ENCODE measurements at regions not wholly inside any gene's neighbourhood (a gene's known extent, or its start where the extent isn't known, plus 50 kb on each side); places are given as distances from the start of the nearest gene placed in this dataset.

DNA sequence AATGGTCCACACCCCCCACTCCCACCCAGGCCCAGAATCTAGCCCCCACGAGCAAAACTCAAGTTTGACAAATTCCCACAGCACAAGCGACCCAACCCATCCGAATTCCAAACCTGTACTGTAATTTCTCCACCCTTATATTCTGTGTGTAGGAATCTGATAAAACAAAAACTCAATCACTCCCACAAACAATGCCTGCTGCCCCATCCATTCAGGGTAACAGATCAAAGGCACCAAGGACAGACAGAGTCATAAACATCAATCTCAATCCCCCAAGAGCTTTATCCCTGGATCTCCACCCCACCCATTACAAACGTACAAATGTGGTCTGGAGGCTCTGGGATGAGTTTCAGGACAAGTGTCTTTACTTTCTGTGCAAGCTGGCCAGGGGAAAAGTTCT is 157.8 kb downstream of the AXIN2 start:
- intact Hi-C loops (cut with micrococcal nuclease) (no loop called here), in situ Hi-C loops (cut with MboI) (no loop called here)
- peaks cover 2% of the 10 kb centered on the region for H3K9me1 ChIP-seq (ENCODE audit: control insufficient read depth, insufficient read depth, low read length)
- ChIA-PET CTCF (ENCODE audit: low intra/inter-chr PET ratio) (no interaction called here), POLR2A (interaction anchor here (0.6 kb wide), 1 partner anchor 38 kb away, joined by 3 read pairs; no protein-coding TSS in a partner anchor)
- BruUV-seq (replicated peaks), result no TSS peak
- no peaks in the 10 kb centered on the region for H4K20me1 ChIP-seq (replicated peaks; ENCODE audit: control insufficient read depth, insufficient read depth, low read length)
- H3K9me3 ChIP-seq (replicated peaks; ENCODE audit: control insufficient read depth, insufficient read depth, low read depth, low read length), result no peaks in the 10 kb centered on the region
- no peak overlapping the region for H3K9ac ChIP-seq (ENCODE audit: insufficient read depth in 1 of 2, low read depth in 2 of 2, low read length in 2 of 2)
- DNase-seq (ENCODE audit: extremely low read depth in 1 of 4, low spot score in 3 of 4) (no peak), ATAC-seq (no peak), FAIRE-seq (no peak)
- H3K27me3 ChIP-seq (ENCODE audit: control insufficient read depth in 2 of 2, insufficient read depth in 2 of 2, low read length in 2 of 2), result peaks cover 0 to 6% of the 10 kb centered on the region in 2 experiments; a peak in 2 of 5 replicates
- no peak overlapping the region for H2AFZ ChIP-seq (ENCODE audit: low read depth, low read length)
- no peak overlapping the region for H3K27ac ChIP-seq (ENCODE audit: extremely low read depth, low read depth, low read length)
- H3K4me2 ChIP-seq (ENCODE audit: insufficient read depth, low read length), result no peak overlapping the region
- H3K36me3 ChIP-seq (ENCODE audit: control insufficient read depth, insufficient read depth, low read length), result no peaks in the 10 kb centered on the region
- TF ChIP-seq, protein P1, sequence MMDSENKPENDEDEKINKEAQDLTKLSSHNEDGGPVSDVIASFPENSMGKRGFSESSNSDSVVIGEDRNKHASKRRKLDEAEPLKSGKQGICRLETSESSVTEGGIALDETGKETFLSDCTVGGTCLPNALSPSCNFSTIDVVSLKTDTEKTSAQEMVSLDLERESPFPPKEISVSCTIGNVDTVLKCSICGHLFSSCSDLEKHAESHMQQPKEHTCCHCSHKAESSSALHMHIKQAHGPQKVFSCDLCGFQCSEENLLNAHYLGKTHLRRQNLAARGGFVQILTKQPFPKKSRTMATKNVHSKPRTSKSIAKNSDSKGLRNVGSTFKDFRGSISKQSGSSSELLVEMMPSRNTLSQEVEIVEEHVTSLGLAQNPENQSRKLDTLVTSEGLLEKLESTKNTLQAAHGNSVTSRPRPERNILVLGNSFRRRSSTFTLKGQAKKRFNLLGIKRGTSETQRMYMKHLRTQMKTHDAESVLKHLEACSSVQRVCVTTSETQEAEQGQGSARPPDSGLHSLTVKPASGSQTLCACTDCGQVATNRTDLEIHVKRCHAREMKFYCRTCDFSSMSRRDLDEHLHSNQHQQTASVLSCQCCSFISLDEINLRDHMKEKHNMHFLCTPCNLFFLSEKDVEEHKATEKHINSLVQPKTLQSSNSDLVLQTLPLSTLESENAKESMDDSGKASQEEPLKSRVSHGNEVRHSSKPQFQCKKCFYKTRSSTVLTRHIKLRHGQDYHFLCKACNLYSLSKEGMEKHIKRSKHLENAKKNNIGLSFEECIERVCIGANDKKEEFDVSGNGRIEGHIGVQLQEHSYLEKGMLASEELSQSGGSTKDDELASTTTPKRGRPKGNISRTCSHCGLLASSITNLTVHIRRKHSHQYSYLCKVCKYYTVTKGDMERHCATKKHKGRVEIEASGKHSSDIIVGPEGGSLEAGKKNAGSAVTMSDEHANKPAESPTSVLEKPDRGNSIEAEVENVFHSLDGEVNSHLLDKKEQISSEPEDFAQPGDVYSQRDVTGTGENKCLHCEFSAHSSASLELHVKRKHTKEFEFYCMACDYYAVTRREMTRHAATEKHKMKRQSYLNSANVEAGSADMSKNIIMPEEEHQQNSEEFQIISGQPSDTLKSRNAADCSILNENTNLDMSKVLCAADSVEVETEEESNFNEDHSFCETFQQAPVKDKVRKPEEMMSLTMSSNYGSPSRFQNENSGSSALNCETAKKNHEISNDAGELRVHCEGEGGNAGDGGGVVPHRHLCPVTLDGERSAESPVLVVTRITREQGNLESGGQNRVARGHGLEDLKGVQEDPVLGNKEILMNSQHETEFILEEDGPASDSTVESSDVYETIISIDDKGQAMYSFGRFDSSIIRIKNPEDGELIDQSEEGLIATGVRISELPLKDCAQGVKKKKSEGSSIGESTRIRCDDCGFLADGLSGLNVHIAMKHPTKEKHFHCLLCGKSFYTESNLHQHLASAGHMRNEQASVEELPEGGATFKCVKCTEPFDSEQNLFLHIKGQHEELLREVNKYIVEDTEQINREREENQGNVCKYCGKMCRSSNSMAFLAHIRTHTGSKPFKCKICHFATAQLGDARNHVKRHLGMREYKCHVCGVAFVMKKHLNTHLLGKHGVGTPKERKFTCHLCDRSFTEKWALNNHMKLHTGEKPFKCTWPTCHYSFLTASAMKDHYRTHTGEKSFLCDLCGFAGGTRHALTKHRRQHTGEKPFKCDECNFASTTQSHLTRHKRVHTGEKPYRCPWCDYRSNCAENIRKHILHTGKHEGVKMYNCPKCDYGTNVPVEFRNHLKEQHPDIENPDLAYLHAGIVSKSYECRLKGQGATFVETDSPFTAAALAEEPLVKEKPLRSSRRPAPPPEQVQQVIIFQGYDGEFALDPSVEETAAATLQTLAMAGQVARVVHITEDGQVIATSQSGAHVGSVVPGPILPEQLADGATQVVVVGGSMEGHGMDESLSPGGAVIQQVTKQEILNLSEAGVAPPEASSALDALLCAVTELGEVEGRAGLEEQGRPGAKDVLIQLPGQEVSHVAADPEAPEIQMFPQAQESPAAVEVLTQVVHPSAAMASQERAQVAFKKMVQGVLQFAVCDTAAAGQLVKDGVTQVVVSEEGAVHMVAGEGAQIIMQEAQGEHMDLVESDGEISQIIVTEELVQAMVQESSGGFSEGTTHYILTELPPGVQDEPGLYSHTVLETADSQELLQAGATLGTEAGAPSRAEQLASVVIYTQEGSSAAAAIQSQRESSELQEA (IDR thresholded peaks at IDR 0.05; ENCODE audit: low read depth), result no peak
- TF ChIP-seq CREB1 (IDR thresholded peaks at IDR 0.05), result no peak
- TF ChIP-seq CREB1 (CRISPR knock-in tag; IDR thresholded peaks at IDR 0.05), result no peak
- no peak for TF ChIP-seq ZNF174 (CRISPR knock-in tag; IDR thresholded peaks at IDR 0.05)
- TF ChIP-seq, protein P2, sequence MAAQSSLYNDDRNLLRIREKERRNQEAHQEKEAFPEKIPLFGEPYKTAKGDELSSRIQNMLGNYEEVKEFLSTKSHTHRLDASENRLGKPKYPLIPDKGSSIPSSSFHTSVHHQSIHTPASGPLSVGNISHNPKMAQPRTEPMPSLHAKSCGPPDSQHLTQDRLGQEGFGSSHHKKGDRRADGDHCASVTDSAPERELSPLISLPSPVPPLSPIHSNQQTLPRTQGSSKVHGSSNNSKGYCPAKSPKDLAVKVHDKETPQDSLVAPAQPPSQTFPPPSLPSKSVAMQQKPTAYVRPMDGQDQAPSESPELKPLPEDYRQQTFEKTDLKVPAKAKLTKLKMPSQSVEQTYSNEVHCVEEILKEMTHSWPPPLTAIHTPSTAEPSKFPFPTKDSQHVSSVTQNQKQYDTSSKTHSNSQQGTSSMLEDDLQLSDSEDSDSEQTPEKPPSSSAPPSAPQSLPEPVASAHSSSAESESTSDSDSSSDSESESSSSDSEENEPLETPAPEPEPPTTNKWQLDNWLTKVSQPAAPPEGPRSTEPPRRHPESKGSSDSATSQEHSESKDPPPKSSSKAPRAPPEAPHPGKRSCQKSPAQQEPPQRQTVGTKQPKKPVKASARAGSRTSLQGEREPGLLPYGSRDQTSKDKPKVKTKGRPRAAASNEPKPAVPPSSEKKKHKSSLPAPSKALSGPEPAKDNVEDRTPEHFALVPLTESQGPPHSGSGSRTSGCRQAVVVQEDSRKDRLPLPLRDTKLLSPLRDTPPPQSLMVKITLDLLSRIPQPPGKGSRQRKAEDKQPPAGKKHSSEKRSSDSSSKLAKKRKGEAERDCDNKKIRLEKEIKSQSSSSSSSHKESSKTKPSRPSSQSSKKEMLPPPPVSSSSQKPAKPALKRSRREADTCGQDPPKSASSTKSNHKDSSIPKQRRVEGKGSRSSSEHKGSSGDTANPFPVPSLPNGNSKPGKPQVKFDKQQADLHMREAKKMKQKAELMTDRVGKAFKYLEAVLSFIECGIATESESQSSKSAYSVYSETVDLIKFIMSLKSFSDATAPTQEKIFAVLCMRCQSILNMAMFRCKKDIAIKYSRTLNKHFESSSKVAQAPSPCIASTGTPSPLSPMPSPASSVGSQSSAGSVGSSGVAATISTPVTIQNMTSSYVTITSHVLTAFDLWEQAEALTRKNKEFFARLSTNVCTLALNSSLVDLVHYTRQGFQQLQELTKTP (IDR thresholded peaks at IDR 0.05; ENCODE audit: low read depth in 1 of 2, partially characterized antibody in 2 of 2), result no peak
- H3K4me3 ChIP-seq, result no peak overlapping the region
- no peaks in the 10 kb centered on the region for H3K4me1 ChIP-seq (replicated peaks in 1 of 2; ENCODE audit: control insufficient read depth in 2 of 2, insufficient read depth in 2 of 2, low read length in 2 of 2)
- no peaks in the 10 kb centered on the region for H3K79me2 ChIP-seq (ENCODE audit: control insufficient read depth, insufficient read depth, low read length)
- 0% methylated on average over 3 of the region's 4 CpGs for WGBS (ENCODE audit: insufficient coverage, low coverage, missing lambda C conversion rate)
